HuH-7.5 (cell line): ENCODE measurements at regions not wholly inside any gene's neighbourhood (a gene's known extent, or its start where the extent isn't known, plus 50 kb on each side); places are given as distances from the start of the nearest gene placed in this dataset.
"Not testable (repeated sequence)": the region's sequence is repeated elsewhere in the genome, so short reads cannot be mapped to it uniquely, and the experiment has no call there.

Source experiments
- DNase-seq: peaks from one replicate; pipeline ENCODE4 v3.0.0; 2011; ENCODE audit warnings: low spot score

DNA sequence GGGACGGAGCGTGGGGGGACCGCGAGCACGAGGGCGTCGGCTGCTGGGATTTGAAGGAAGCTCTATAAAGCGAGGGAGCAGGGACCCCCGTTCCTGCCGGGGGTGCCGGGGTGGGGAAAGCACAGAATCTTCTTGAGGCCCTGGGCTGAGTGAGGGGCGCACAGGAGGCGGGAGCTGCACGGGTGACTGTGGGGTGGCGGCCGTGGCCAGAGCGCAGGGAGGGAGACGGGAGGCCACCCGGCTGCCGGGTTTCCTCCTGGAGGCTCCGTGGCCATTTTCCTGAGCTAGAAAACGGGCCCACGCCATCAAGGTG, 385.1 kb downstream of the SMOC2 start:
- no peak for DNase-seq

DNA sequence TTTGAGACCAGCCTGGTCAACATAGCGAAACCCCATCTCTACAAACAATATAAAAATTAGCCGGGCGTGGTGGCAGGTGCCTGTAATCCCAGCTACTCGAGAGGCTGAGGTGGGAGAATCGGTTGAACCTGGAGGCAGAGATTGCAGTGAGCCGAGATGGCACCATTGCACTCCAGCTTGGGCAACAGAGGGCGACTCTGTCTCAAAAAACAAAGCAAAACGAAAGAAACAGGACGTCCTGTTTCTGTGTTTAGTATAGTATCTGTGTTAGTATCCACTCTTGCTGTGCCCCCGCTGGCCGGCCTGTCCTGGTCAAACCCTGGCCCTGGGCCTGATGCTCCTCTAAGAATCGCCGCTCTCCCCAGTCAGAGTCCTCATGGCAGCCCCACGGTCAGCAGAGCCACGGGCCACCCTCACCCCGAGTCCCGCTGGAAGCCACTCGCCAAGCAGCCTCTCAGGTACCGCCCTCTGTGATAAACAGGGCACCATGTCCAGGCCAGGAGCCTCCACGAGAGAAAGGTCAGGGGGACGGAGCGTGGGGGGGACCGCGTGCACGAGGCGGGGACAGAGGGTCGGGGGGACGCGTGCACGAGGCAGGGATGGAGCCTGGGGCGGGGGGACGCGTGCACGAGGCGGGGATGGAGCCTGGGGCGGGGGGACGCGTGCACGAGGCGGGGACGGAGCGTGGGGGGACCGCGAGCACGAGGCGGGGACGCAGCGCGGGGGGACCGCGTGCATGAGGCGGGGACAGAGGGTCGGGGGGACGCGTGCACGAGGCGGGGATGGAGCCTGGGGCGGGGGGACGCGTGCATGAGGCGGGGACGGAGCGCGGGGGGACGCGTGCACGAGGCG, 384.5 kb downstream of the SMOC2 start:
- DNase-seq = no peak

DNA sequence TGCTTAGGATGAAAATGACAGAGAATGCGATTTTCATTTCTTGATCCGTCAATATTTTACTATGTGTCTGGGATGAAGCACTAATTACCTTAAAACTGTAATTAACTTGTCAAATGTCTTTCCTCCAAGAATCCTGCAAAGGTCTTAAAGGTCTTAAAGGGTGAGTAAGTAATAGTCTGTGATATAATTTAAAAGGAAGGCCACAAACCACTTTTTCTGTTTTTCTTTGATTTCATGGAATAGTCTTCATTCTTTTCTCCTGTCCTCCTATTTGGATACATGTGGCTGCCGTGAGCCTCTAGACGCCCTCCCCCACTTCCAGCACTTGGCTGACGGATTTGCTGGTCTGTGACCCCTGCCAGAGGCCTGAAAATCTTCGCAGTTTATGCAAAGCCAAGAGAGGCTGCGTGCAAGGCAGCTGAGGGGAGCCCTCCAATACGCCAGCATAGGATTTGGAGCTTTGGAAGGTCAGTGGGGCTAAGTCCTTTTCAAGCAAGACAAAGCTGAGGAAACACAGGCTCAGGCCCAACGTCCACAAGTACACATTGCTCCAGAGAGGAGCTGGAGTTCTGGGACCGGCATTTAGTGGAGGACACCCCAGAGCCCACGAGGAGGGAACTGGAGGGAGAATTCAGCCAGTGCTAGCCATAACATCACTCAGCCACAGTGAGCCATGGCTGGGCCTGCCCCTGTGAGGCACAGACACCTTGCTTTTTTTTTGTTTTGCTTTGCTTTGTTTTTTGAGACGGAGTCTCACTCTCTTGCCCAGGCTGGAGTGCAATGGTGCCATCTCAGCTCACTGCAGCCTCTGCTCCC, 382.6 kb downstream of the SMOC2 start:
- DNase-seq = no peak

- no peak for DNase-seq
Measured at GRCh38 chr6:168822376-168822775, 381.4 kb downstream of the SMOC2 start.

DNA sequence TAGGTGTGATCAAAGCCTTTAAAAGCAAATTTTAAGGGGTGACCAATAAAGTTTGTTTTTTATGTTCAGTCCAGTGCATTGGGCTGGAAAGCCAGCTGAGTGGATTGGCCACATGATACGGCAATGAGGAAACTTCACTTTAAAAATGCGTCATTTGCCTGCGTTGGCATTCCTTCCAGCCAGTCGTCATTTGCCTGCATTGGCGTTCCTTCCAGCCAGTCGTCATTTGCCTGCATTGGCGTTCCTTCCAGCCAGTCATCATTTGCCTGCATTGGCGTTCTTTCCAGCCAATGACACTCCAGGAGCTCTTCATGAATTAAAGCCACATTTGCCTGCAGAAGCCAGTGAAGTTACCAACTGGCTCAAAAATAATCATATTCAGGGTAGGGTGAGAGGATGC, 378.6 kb downstream of the SMOC2 start:
- DNase-seq = no peak

DNA sequence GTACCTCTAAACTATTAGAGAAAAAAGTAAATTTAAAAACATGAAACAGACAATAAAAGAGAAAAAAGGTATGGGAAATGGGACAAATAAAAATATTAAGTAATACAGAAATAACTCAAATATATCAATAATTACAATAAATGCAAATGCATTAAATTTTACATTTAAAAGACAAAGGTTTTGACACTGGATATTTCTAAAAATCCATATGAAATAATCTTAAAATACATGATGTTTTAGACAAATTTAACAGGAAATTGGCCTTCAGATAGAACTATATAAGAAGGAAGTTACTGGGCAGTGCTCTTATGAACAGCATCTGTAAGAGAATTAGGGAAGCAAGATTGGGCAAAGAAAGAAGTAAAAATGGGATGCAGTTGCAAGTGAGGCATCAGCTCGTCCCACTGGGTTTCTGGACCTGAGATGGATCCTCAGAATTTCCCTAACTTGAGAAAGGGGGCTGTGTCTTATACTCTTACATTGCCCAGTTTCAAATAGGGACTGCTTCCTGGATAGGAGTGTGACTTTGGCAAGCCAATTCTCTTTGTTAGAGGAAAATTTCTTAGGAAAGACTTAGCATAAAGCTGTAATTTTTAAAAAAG, 376.7 kb downstream of the SMOC2 start:
- no peak for DNase-seq

DNA sequence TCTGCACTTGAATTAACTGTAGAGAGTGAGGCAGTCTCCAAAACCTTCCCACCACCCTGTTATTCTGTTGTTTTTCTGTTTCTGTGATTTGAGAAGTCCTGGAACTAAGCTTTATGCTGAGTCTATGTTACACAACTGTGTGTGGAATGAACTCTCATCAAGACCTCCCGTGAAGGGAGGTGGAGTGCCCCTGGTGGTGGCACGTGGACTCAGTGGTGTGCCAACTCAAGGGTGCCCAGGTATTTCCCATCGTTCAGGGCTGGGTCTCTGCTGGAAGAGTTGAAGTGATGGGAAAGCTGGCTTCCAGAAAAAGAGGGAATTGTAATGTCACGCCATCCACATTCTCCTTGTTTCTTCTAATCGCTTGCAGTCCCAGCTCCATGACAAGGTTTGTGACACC, 374.2 kb downstream of the SMOC2 start:
- DNase-seq = no peak

- no peak for DNase-seq
Measured at GRCh38 chr6:168808232-168808631, 367.2 kb downstream of the SMOC2 start.

GRCh38 chr6:168804331-168804730, 363.3 kb downstream of the SMOC2 start:
- DNase-seq = no peak

DNA sequence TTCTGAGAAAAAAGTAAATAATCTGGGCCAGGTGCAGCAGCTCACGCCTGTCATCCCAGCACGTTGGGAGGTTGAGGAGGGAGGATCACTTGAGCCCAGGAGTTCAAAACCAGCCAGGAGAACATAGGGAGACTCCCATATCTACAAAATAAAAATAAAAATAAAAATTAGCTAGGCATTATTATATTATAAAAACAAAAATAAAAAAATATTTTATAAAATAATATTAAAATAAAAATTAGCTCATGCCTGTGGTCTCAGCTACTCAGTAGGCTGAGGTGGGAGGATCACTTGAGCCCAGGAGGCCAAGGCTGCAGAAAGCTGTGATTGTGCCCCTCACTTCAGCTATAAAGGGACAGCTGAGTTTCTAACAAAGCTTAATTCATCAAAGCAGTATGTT, 362.9 kb downstream of the SMOC2 start:
- DNase-seq = no peak

- no peak for DNase-seq
Measured at GRCh38 chr6:168799067-168799466, 358.1 kb downstream of the SMOC2 start.

DNA sequence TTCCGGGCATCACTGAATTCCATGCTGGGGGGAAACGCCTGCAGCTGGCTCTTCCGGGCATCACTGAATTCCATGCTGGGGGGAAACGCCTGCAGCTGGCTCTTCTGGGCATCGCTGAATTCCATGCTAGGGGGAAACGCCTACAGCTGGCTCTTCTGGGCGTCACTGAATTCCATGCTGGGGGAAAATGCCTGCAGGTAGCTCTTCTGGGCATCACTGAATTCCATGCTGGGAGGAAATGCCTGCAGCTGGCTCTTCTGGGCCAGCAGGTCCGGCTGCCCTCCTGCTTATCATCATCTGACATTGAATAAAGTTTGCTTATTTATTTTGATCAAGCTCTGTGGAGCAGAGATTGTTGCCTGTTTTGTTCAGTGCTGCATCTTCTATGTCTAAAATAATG, 355.1 kb downstream of the SMOC2 start:
- no peak for DNase-seq

GRCh38 chr6:168795611-168796010, 354.6 kb downstream of the SMOC2 start:
- DNase-seq = not testable (repeated sequence)

DNA sequence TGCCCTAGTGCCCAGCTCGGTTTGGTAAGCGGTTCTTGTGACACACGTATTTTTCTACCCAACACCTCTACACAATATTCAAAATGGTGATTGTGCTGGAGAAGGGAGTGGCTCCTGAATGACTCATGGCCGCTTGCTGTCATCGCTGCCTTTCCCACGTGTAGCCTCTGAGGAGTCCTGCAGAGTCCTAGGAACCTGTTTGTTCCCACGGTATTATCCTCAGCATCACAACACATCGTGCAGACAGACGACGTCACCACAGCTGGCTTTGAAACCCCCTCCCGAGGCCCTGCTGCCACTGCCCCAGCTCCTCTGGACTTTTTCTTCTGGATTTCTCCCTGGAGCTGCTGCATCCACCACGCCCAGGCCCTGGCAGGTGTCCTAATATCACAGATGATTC, 353.5 kb downstream of the SMOC2 start:
- no peak for DNase-seq

- no peak for DNase-seq
Measured at GRCh38 chr6:168793649-168794048, 352.7 kb downstream of the SMOC2 start.

- DNase-seq = no peak
Measured at GRCh38 chr6:168791917-168792316, 350.9 kb downstream of the SMOC2 start.

DNA sequence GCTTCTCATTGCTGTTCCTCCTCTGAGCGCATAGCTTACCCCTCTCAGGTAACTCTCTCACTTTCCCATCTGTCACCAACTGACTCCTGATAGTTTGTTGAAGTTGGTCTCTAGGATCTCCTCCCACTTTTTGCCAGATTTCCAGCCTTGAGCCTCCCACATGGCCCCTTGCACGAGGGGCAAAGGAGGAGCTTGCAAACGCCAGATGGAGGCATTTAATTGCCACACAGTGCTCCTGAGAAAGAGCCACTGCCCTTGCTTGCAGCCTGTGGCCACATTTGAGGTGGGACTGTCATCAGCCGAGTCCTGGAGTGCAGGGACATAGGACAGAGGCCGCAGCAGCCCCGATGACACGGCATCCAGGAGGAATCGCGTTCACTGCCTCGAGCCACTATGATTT, 348.7 kb downstream of the SMOC2 start:
- DNase-seq = no peak

- DNase-seq = no peak
Measured at GRCh38 chr6:168785720-168786511, 344.9 kb downstream of the SMOC2 start.

GRCh38 chr6:168784426-168784825, 343.4 kb downstream of the SMOC2 start:
- no peak for DNase-seq

DNA sequence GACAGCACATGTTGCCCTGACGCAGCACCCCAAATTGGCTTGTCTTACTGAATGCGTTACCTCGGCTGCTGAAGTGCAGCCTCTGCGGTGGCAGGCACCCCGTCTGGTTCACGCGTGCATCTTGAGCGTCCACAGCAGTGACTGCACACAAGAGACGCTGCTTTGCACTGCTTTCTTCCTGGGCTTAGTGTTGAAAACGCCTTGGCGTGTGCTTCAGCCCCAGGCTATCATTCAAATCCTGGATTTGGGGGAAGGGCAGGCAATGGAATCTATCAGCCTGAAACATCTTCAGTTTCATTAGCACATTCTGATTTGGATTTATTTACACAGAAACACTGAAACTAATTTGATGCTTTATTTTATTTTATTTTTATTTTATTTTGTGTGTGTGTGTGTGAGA, 342.7 kb downstream of the SMOC2 start:
- no peak for DNase-seq

GRCh38 chr6:168782187-168782751, 341.3 kb downstream of the SMOC2 start:
- no peak for DNase-seq

- no peak for DNase-seq
Measured at GRCh38 chr6:168778201-168778600, 337.2 kb downstream of the SMOC2 start.
